DMS53 (cell line): ENCODE measurements at regions not wholly inside any gene's neighbourhood (a gene's known extent, or its start where the extent isn't known, plus 50 kb on each side); places are given as distances from the start of the nearest gene placed in this dataset.
"Not testable (repeated sequence)": the region's sequence is repeated elsewhere in the genome, so short reads cannot be mapped to it uniquely, and the experiment has no call there.

Source experiments
- DNase-seq: peaks from one replicate; lab custom pipeline; 2025; lab: John Stamatoyannopoulos, UW

- DNase-seq: not testable (repeated sequence)
Observed at GRCh38 chr9:85077146-85077545, 407.6 kb downstream of the NTRK2 start.
